GM06990 (cell line): ENCODE measurements at regions not wholly inside any gene's neighbourhood (a gene's known extent, or its start where the extent isn't known, plus 50 kb on each side); places are given as distances from the start of the nearest gene placed in this dataset.

Experiments used
- DNase-seq: peaks from one replicate; pipeline ENCODE4 v3.0.0-alpha.2; 2011; ENCODE audit not compliant: insufficient read length; ENCODE audit errors: extremely low read depth
- H3K27me3 ChIP-seq: replicated peaks from 2 replicates; pipeline ENCODE4 v1.6.0; 2011; ENCODE audit warnings: low read length; ENCODE audit not compliant: control insufficient read depth, insufficient read depth
- H3K36me3 ChIP-seq: 2 replicates; pipeline ENCODE4 v1.5.1; 2011; ENCODE audit warnings: low read length; ENCODE audit not compliant: control insufficient read depth, insufficient read depth
- H3K4me3 ChIP-seq: replicated peaks from 2 replicates; pipeline ENCODE4 v1.5.1; 2011; ENCODE audit warnings: low read depth, mild to moderate bottlenecking, control low read depth, low read length
- TF ChIP-seq, protein P1 (sequence below): IDR thresholded peaks from 2 replicates; pipeline ENCODE4 v1.5.1; 2011; ENCODE audit warnings: low read length, control low read depth, mild to moderate bottlenecking, inconsistent platforms; ENCODE audit not compliant: insufficient read depth, poor library complexity, severe bottlenecking

DNA sequence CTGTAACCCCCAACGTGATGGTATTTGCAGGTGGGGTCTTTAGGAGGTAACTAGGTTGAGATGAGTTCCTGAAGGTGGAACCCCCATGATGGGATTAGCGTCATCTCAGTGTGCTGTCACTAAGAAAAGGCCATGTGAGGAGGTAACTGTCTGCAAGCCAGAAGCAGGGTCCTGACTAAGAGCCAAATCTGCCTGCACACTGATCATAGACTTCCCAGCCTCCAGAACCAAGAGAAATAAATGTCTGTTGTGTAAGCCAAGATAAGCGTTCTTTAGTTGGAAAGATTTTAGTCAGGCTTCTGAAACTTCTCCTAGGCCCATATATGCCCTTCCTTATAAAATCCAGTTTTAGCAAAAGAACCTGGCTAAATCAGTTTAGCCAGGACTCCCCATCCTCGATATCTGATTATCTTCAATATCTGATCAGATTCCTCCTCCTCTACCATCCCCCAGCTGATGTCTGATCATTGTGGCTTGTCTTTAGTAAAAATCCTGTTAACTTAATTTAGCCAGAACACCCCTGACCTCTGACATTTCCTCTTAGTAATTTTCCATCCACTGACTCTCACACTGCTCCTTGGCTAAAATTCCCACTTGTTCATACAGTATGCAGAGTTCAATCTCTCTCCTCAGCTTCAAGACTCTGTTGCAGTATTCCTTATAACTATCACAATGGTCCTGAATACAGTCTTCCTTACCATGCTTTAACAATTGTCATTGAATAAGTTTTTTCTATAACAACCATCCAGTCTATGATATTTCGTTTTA lies 835.4 kb upstream of the PHF14 start:
- no peak for DNase-seq
- Histone ChIP-seq H3K4me3 (no peak overlapping the region), H3K27me3 (no peaks in the 10 kb centered on the region), H3K36me3 (no peaks in the 10 kb centered on the region)
- TF ChIP-seq, protein P1, sequence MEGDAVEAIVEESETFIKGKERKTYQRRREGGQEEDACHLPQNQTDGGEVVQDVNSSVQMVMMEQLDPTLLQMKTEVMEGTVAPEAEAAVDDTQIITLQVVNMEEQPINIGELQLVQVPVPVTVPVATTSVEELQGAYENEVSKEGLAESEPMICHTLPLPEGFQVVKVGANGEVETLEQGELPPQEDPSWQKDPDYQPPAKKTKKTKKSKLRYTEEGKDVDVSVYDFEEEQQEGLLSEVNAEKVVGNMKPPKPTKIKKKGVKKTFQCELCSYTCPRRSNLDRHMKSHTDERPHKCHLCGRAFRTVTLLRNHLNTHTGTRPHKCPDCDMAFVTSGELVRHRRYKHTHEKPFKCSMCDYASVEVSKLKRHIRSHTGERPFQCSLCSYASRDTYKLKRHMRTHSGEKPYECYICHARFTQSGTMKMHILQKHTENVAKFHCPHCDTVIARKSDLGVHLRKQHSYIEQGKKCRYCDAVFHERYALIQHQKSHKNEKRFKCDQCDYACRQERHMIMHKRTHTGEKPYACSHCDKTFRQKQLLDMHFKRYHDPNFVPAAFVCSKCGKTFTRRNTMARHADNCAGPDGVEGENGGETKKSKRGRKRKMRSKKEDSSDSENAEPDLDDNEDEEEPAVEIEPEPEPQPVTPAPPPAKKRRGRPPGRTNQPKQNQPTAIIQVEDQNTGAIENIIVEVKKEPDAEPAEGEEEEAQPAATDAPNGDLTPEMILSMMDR = no peak

DNA sequence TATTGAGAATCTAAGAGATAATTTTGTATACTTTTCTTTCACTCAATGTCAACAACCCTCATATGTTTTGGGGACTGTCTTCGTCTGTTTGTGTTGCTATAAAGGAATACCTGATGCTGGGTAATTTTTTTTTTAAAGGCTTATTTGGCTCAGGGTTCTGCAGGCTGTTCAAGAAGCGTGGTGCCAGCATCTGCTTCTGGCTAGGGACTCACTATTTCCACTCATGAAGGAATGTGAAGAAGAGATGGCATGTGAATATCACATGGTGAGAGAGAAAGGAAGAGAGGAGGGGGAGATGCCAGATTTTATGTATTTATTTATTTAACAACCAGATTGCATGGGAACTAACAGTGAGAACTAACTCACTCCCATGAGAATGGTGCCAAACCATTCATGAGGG lies 827.4 kb upstream of the PHF14 start:
- TF ChIP-seq, protein P1 = no peak
- Histone ChIP-seq H3K27me3 (no peaks in the 10 kb centered on the region), H3K36me3 (no peaks in the 10 kb centered on the region), H3K4me3 (no peak overlapping the region)
- no peak for DNase-seq

DNA sequence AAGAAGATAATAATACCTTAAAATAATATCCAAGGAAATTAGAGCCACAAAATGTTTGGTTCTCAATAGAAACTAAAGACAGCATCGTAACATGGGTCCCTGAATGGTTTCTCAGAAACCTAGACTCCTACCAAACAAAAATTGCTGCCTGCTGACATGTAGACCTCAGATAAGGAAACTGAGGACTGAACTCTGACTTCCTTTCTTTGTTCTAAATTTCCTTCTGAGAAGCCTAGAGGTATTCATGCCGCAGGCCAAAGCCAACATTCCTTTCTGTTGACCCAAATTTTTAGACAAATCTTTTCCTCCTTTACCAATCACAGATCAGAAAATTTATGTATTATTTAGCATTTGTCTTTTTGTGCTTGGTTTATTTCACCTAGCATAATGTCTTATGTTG lies 816.7 kb upstream of the PHF14 start:
- no peaks in the 10 kb centered on the region for H3K36me3 ChIP-seq
- no peak overlapping the region for H3K4me3 ChIP-seq
- DNase-seq = no peak
- H3K27me3 ChIP-seq = no peaks in the 10 kb centered on the region
- TF ChIP-seq, protein P1 = no peak

DNA sequence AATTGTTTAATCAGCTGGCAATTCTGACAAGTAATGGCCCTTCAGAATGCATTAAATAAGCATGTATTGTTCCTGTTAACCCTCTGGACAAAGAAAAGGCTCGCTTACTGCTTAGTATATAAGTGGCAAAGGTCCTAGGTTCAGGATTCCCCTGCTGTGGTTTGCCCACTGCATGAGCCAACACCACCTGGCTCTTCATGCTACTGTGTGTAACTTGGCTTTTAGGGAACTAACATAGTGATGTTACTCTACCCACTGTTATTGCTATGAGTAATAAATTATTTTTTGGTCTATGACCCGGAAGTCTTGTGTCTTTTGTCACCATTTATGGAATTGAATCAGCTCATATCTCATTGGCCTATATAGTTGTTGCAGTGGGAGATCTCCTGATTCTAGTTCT lies 791.7 kb upstream of the PHF14 start:
- H3K27me3 ChIP-seq = no peaks in the 10 kb centered on the region
- H3K36me3 ChIP-seq = no peaks in the 10 kb centered on the region
- H3K4me3 ChIP-seq = no peak overlapping the region
- TF ChIP-seq, protein P1 = no peak
- no peak for DNase-seq

DNA sequence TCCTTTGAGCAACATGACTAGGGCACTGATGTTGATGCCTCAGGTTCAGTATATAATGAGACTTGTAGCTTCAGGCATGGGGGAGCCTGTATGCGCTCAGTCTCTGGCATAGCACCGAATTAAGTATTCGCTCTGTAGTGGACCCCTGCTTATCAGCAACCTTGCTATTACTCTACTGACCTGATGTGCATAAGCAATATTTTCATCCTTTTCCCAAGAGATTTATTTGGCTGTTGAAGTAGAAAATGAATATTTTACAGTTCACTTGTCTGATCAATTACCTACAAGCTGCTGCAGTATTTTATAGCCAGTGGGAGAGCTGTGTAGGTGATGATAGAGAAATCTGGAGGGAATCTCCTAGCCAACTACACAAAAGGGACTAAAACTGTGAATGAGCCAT lies 781.6 kb upstream of the PHF14 start:
- Histone ChIP-seq H3K36me3 (no peaks in the 10 kb centered on the region), H3K4me3 (no peak overlapping the region), H3K27me3 (no peaks in the 10 kb centered on the region)
- DNase-seq = no peak
- TF ChIP-seq, protein P1 = no peak

DNA sequence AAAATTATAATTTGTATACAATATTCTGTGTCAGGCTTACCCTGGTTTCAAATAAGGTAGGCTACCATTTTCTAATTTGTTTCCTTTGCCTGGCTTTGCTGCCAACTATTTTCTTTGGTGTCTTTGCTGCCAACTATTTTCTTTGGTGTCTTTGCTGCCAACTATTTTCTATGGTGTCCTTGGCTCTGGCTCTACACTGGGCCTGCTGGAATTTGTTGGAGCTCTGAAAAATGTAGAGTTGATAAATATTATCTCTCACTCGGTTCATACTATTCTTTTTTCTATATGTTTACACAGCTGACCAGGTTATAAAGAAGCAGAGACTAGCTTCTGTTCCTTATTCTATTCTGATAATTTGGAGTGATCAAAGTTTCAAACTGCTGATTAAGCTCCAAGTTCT lies 768.0 kb upstream of the PHF14 start:
- Histone ChIP-seq H3K4me3 (no peak overlapping the region), H3K36me3 (no peaks in the 10 kb centered on the region), H3K27me3 (no peaks in the 10 kb centered on the region)
- no peak for DNase-seq
- TF ChIP-seq, protein P1 = no peak
